Peyer's patch (tissue), 4 donors: ENCODE measurements at regions not wholly inside any gene's neighbourhood (a gene's known extent, or its start where the extent isn't known, plus 50 kb on each side); places are given as distances from the start of the nearest gene placed in this dataset.

Experiments used
- DNase-seq, 3 donors: peaks; one replicate each; pipeline ENCODE4 v3.0.0-alpha.2; 2017 to 2019
- H3K27ac ChIP-seq, 4 donors: fragments of 200-600 bp; sonication (generic); one replicate each; pipeline ENCODE4 v1.5.1; 2016 to 2019
- H3K27me3 ChIP-seq, 2 donors: fragments of 200-600 bp; sonication (generic); one replicate each; pipeline ENCODE4 v1.5.1; 2019
- H3K36me3 ChIP-seq, 3 donors: fragments of 200-600 bp; sonication (generic); one replicate each; pipeline ENCODE4 v1.5.1; 2016 to 2019
- H3K4me1 ChIP-seq, 4 donors: fragments of 200-600 bp; sonication (generic); one replicate each; pipeline ENCODE4 v1.5.1; 2016 to 2019
- H3K4me3 ChIP-seq, 4 donors: fragments of 200-600 bp; sonication (generic); 1 replicate in 3 of 4; 2 replicates in 1 of 4; pipeline ENCODE4 v1.5.1; 2016 to 2019; ENCODE audit warnings: mild to moderate bottlenecking in 1 of 4
- H3K9me3 ChIP-seq, 4 donors: fragments of 200-600 bp; sonication (generic); one replicate each; pipeline ENCODE4 v1.5.1; 2016 to 2019; ENCODE audit warnings: mild to moderate bottlenecking in 1 of 4
- POLR2A ChIP-seq, 2 donors: fragments of 450-650 bp; IDR thresholded peaks; one replicate each; pipeline ENCODE4 v1.5.1; 2017; ENCODE audit warnings: antibody characterized with exemption in 2 of 2, mild to moderate bottlenecking in 2 of 2, moderate library complexity in 2 of 2
- TF ChIP-seq, protein P1 (sequence below), 6 experiments: fragments of 450-650 bp in 4 of 6; fragments of 200-600 bp in 2 of 6; sonication (generic) in 1 of 6; IDR thresholded peaks; one replicate each; pipeline ENCODE4 v1.5.1; 2017 to 2019; ENCODE audit warnings: antibody characterized with exemption in 6 of 6, mild to moderate bottlenecking in 3 of 6, moderate library complexity in 1 of 6

DNA sequence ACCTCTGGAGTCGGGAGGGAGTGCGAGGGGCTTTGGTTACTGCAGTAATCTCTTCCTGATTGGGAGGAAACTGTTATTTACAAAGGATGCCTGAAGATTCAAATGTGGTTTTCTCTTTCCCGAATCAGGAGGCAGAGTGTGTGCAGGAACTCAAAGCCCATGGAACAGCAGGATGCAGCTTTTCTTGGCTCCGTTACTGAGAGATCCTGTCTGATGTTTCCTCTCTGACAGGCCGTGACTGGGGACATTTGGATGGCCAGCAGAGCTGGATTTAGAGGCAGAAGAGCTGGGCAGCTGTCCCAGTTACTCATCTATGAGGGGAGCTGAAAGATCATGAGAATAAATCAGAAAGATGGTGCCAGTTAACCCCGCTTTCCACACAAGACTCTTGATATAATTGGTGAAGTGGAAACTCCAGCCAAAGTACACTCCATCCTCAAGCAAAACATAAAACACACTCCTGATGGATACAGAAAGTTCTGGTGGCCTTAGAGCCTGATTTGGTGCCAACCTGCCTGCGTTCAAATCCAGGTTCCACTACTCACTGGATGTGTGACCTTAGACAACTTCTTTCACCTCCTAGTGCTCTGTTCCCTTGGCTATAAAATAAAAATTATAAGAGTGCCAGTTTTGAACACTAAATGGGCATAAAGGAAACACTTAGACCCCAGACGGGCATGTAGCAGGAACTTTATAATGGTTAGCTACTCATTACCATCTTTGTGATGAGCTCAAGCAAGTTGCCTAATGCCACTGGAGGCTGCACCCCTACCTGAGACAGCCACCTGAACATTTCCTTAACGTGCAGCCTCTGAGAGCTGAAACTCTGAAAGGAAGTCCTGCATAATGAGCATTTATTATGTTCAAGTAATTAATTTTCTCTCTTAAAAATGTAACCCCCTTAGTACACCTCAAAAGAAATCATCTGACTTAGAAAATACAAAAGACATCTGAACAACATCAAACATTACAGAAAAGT lies 349.0 kb upstream of the GATB start:
- Histone ChIP-seq H3K4me3 (no peak overlapping the region), H3K36me3 (no peaks in the 10 kb centered on the region), H3K4me1 (peaks cover 0 to 23% (median 0%) of the 10 kb centered on the region in 4 donors), H3K9me3 (no peaks in the 10 kb centered on the region), H3K27me3 (no peaks in the 10 kb centered on the region), H3K27ac (peak overlapping the region in 1 of 4 donors; percentile 48)
- TF ChIP-seq, protein P1, sequence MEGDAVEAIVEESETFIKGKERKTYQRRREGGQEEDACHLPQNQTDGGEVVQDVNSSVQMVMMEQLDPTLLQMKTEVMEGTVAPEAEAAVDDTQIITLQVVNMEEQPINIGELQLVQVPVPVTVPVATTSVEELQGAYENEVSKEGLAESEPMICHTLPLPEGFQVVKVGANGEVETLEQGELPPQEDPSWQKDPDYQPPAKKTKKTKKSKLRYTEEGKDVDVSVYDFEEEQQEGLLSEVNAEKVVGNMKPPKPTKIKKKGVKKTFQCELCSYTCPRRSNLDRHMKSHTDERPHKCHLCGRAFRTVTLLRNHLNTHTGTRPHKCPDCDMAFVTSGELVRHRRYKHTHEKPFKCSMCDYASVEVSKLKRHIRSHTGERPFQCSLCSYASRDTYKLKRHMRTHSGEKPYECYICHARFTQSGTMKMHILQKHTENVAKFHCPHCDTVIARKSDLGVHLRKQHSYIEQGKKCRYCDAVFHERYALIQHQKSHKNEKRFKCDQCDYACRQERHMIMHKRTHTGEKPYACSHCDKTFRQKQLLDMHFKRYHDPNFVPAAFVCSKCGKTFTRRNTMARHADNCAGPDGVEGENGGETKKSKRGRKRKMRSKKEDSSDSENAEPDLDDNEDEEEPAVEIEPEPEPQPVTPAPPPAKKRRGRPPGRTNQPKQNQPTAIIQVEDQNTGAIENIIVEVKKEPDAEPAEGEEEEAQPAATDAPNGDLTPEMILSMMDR (IDR thresholded peaks at IDR 0.05), result no peak
- TF ChIP-seq POLR2A (IDR thresholded peaks at IDR 0.05), result no peak
- DNase-seq, result no peak

DNA sequence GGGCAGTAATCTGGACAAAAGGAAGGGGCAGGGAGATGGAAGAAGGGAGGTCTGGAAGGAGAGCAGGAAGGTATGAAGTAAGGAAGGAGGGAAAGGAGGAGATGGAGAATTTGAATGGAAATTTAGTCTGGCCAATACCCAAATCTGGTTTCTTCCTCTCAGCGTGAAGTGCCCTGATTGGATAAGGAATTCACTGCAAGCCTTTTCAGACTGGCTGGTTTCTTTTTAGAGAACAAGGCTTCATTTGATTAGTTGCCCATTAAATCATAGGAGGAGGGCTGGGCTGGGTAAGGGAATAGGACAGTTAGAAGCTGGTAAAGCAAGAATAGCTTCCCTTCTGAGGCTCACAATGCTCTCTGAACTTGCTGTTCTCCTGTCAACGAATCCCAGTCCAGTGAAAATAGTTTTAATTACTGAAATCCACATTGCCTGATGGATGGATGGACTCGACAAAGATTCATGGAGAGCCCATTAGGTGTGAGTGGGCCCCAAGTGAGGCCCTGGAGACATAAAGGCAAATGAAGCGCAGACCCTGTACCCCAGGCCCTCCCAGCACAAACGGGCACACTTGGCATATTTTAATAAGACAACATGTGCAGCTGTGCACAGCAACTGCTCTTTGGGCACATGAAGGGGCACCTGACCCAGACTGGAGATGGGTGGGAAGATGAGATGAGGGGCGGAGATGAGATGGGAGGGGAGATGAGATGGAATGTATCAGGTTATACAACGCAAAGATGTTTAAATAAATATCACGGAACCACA lies 347.1 kb upstream of the GATB start:
- DNase-seq, result no peak
- Histone ChIP-seq H3K36me3 (no peaks in the 10 kb centered on the region), H3K4me1 (peaks cover 0 to 34% (median 0%) of the 10 kb centered on the region in 4 donors), H3K27ac (no peak overlapping the region), H3K27me3 (no peaks in the 10 kb centered on the region), H3K4me3 (no peak overlapping the region), H3K9me3 (no peaks in the 10 kb centered on the region)
- no peak for TF ChIP-seq POLR2A (IDR thresholded peaks at IDR 0.05)
- TF ChIP-seq, protein P1 (IDR thresholded peaks at IDR 0.05), result no peak

DNA sequence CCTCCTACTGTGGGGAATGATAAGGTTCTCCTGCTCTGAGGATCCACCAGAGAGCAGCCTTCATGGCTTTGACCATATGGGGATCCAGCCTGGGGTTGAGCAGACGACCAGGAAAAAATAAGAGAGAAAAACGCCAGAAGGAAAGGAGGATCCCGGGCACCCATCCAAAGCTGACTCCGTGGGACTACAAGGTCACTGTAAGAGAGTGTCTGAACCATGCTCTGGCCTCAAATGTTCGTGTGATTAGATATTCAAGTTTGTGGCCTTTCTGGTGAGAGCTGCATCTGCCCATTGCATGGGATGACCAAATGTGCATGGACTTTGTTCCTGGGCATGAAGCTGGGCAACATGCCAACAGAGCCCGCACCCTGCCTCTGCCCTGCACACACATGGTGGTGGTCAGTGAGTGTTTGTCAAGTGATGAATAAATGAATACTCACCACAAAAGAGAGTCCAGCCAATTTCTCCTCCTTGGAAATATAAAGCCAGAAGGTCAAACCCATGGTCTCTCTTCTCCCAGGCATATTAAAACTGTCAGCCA lies 346.0 kb upstream of the GATB start:
- H3K4me3 ChIP-seq, result no peak overlapping the region
- DNase-seq, result no peak
- H3K4me1 ChIP-seq, result peaks cover 0 to 42% (median 0%) of the 10 kb centered on the region in 4 donors
- no peaks in the 10 kb centered on the region for H3K9me3 ChIP-seq
- H3K27ac ChIP-seq, result peak overlapping the region in 1 of 4 donors; percentile 8
- no peaks in the 10 kb centered on the region for H3K36me3 ChIP-seq
- TF ChIP-seq POLR2A (IDR thresholded peaks at IDR 0.05), result no peak
- TF ChIP-seq, protein P1 (IDR thresholded peaks at IDR 0.05), result no peak
- no peaks in the 10 kb centered on the region for H3K27me3 ChIP-seq

DNA sequence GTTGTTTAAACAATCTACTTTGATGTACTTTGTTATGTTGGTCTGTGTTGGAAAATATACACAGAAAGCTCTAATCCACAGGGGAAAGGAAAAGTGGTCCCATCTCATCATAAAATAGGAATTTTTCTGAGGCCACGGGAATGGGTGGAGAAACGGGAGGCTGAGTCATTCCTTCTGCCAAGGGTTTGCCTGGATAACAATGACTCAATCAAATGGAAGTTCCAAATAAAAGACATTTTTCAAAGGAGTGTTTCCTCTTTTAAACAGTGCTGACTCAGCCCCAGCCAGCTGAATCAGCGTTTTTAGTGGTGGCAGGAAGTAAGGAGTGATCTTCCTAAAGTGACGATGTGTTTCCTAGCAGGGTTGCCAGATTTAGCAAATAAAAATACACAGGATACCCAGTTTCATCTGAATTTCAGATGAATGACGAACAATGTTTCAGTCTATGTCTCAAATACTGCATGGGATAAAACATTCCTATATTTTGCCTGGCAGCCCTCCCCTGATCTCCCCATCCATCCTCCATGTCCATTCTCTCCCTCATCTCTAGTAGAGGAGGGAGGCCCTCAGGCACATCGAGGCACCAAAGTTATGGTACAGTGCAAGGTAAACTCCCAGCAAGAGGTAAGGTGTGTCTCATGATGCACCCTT lies 345.4 kb upstream of the GATB start:
- no peak for TF ChIP-seq POLR2A (IDR thresholded peaks at IDR 0.05)
- TF ChIP-seq, protein P1 (IDR thresholded peaks at IDR 0.05), result no peak
- H3K27ac ChIP-seq, result peak overlapping the region in 1 of 4 donors; percentile 8
- H3K27me3 ChIP-seq, result no peaks in the 10 kb centered on the region
- H3K4me3 ChIP-seq, result no peak overlapping the region
- H3K4me1 ChIP-seq, result peaks cover 0 to 42% (median 2%) of the 10 kb centered on the region in 4 donors
- no peaks in the 10 kb centered on the region for H3K9me3 ChIP-seq
- peak in 2 of 3 donors; percentile 35 to 76 for DNase-seq
- H3K36me3 ChIP-seq, result no peaks in the 10 kb centered on the region

DNA sequence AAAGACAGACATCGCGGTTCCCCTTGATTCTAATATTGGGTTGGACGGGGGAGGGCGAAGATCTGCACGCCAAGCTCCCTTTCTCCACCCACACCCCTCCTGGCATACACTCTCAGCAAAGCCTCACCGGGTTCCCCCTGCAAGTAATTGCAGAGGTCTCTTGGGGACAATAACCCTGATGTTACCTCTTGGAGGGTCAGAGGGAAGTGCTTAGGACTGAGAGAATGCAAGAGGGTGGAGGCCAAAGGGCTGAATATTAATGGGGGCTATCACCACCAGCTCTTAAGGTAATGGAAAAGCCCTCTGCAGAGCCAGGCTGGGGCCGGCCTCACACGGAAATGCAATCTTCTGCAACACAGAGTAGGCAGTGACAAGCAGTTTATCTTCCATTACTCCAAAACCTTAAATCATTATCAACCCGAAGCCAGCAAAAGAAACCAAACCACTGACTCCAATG lies 344.1 kb upstream of the GATB start:
- no peak overlapping the region for H3K4me3 ChIP-seq
- H3K4me1 ChIP-seq, result peaks cover 0 to 42% (median 5%) of the 10 kb centered on the region in 4 donors
- H3K27me3 ChIP-seq, result no peaks in the 10 kb centered on the region
- no peaks in the 10 kb centered on the region for H3K9me3 ChIP-seq
- no peaks in the 10 kb centered on the region for H3K36me3 ChIP-seq
- H3K27ac ChIP-seq, result no peak overlapping the region
- DNase-seq, result no peak
- TF ChIP-seq, protein P1 (IDR thresholded peaks at IDR 0.05), result no peak
- TF ChIP-seq POLR2A (IDR thresholded peaks at IDR 0.05), result no peak
